ENCODE measurements at regions not wholly inside any gene's neighbourhood (a gene's known extent, or its start where the extent isn't known, plus 50 kb on each side); places are given as distances from the start of the nearest gene placed in this dataset.

GRCh38 chr3:115525731-115526130 lies 97.6 kb upstream of the GAP43 start:
- DNase-seq, result no peak

GRCh38 chr3:115533218-115533617 lies 90.1 kb upstream of the GAP43 start:
- DNase-seq, result no peak

GRCh38 chr3:115536171-115536570 lies 87.1 kb upstream of the GAP43 start:
- DNase-seq, result no peak

- no peak for DNase-seq
These were observed 85.6 kb upstream of the GAP43 start for GRCh38 chr3:115537669-115538068.

- DNase-seq, result no peak
These were observed 76.1 kb upstream of the GAP43 start for GRCh38 chr3:115547207-115547606.

- DNase-seq, result no peak
These were observed 74.7 kb upstream of the GAP43 start for GRCh38 chr3:115548611-115549010.

- no peak for DNase-seq
These were observed 74.2 kb upstream of the GAP43 start for GRCh38 chr3:115549071-115549470.

- DNase-seq, result no peak
These were observed 73.0 kb upstream of the GAP43 start for GRCh38 chr3:115550285-115550761.

GRCh38 chr3:115551016-115551415 lies 72.3 kb upstream of the GAP43 start:
- no peak for DNase-seq

- DNase-seq, result no peak
These were observed 71.3 kb upstream of the GAP43 start for GRCh38 chr3:115552007-115552406.

GRCh38 chr3:115553796-115554486 lies 69.4 kb upstream of the GAP43 start:
- DNase-seq, result no peak

- DNase-seq, result no peak
These were observed 68.9 kb upstream of the GAP43 start for GRCh38 chr3:115554487-115554807.

- no peak for DNase-seq
These were observed 60.6 kb upstream of the GAP43 start for GRCh38 chr3:115562636-115563267.

GRCh38 chr3:115563984-115564383 lies 59.3 kb upstream of the GAP43 start:
- DNase-seq, result no peak

GRCh38 chr3:115571413-115571812 lies 51.9 kb upstream of the GAP43 start:
- no peak for DNase-seq

Measured in right kidney (tissue), 1 donor.